ENCODE measurements at regions not wholly inside any gene's neighbourhood (a gene's known extent, or its start where the extent isn't known, plus 50 kb on each side); places are given as distances from the start of the nearest gene placed in this dataset.
"Not testable (repeated sequence)": the region's sequence is repeated elsewhere in the genome, so short reads cannot be mapped to it uniquely, and the experiment has no call there.

GRCh38 chr1:173393659-173394000 is 83.5 kb upstream of the PRDX6 start (continued):
- no peak for TF ChIP-seq NFYA (IDR thresholded peaks at IDR 0.05; ENCODE audit: borderline replicate concordance, low read depth, low read length)

- H2AFZ ChIP-seq (ENCODE audit: control insufficient read depth, low read depth, low read length); H3K9ac ChIP-seq (ENCODE audit: control insufficient read depth, insufficient read depth, low read length); in situ Hi-C loops (cut with MboI); POLR2A ChIA-PET; intact Hi-C loops (cut with micrococcal nuclease; ENCODE audit: unreplicated experiment); BruUV-seq (replicated peaks); H3K27ac ChIP-seq (ENCODE audit: control insufficient read depth, insufficient read depth); H3K4me1 ChIP-seq (ENCODE audit: control insufficient read depth, insufficient read depth, low read length); ATAC-seq; DNase-seq (ENCODE audit: low read depth, low spot score); H3K27me3 ChIP-seq (replicated peaks in 1 of 2; ENCODE audit: control insufficient read depth in 2 of 2, insufficient read depth in 2 of 2, low read length in 1 of 2); H3K4me2 ChIP-seq (ENCODE audit: control insufficient read depth, insufficient read depth); H3K9me3 ChIP-seq (replicated peaks; ENCODE audit: control insufficient read depth, insufficient read depth, low read length); H3K36me3 ChIP-seq (ENCODE audit: control insufficient read depth in 2 of 2, insufficient read depth in 2 of 2, low read length in 1 of 2); RAD21 ChIA-PET (ENCODE audit: unreplicated experiment); FAIRE-seq; H4K20me1 ChIP-seq (ENCODE audit: control insufficient read depth, insufficient read depth); H3K4me3 ChIP-seq; H3K79me2 ChIP-seq (ENCODE audit: control insufficient read depth, insufficient read depth, low read length): not testable (repeated sequence)
- SMC1A ChIA-PET (ENCODE audit: uncharacterized antibody, unreplicated experiment), result interaction anchor here (0.8 to 0.9 kb wide), 2 partner anchors 13 to 38 kb away, joined by 3 read pairs; no protein-coding TSS in a partner anchor
- CTCF ChIA-PET, result interaction anchor here (0.7 kb wide), 1 partner anchor 205 kb away, joined by 3 read pairs; no protein-coding TSS in a partner anchor
Measured at GRCh38 chr1:173394813-173395212, 82.3 kb upstream of the PRDX6 start.

DNA sequence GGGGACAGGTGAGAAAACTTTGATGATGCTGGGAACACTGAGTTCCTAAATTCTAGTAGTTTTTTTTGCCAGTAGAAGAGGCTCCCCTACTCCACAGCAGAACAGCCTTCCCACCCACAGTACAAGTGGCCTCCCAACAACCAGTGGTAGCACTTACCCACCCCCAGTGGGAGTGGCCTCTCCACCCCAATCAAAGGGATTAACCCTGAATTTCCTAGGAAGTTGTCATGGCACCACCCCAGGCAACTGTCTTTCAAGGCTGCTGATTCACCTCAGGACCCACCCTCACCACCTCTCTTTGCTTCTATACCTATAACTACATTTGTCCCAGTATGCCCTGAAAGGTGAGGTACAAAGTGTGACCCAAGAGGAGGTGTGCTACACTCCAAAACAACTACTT is 81.4 kb upstream of the PRDX6 start:
- intact Hi-C loops (cut with micrococcal nuclease; ENCODE audit: unreplicated experiment) (no loop called here), in situ Hi-C loops (cut with MboI) (no loop called here)
- ChIA-PET SMC1A (ENCODE audit: uncharacterized antibody, unreplicated experiment) (no interaction called here), CTCF (no interaction called here), RAD21 (ENCODE audit: unreplicated experiment) (no interaction called here), POLR2A (no interaction called here)
- no peak for ATAC-seq
- Histone ChIP-seq H3K9ac (ENCODE audit: control insufficient read depth, insufficient read depth, low read length) (no peak overlapping the region), H3K79me2 (ENCODE audit: control insufficient read depth, insufficient read depth, low read length) (no peaks in the 10 kb centered on the region), H3K36me3 (ENCODE audit: control insufficient read depth in 2 of 2, insufficient read depth in 2 of 2, low read length in 1 of 2) (no peaks in the 10 kb centered on the region; a peak in 1 of 4 replicates), H3K27ac (ENCODE audit: control insufficient read depth, insufficient read depth) (no peak overlapping the region), H3K9me3 (replicated peaks; ENCODE audit: control insufficient read depth, insufficient read depth, low read length) (no peaks in the 10 kb centered on the region), H3K27me3 (replicated peaks in 1 of 2; ENCODE audit: control insufficient read depth in 2 of 2, insufficient read depth in 2 of 2, low read length in 1 of 2) (no peaks in the 10 kb centered on the region), H4K20me1 (ENCODE audit: control insufficient read depth, insufficient read depth) (no peaks in the 10 kb centered on the region), H2AFZ (ENCODE audit: control insufficient read depth, low read depth, low read length) (no peak overlapping the region), H3K4me1 (ENCODE audit: control insufficient read depth, insufficient read depth, low read length) (no peaks in the 10 kb centered on the region), H3K4me2 (ENCODE audit: control insufficient read depth, insufficient read depth) (no peak overlapping the region), H3K4me3 (no peak overlapping the region)
- DNase-seq (ENCODE audit: low read depth, low spot score), result no peak
- TF ChIP-seq SREBF2 (IDR thresholded peaks at IDR 0.05; ENCODE audit: low read length), result no peak
- TF ChIP-seq FOS (IDR thresholded peaks at IDR 0.05; ENCODE audit: borderline replicate concordance, extremely low read depth, insufficient read length), result no peak
- TF ChIP-seq, protein P1, sequence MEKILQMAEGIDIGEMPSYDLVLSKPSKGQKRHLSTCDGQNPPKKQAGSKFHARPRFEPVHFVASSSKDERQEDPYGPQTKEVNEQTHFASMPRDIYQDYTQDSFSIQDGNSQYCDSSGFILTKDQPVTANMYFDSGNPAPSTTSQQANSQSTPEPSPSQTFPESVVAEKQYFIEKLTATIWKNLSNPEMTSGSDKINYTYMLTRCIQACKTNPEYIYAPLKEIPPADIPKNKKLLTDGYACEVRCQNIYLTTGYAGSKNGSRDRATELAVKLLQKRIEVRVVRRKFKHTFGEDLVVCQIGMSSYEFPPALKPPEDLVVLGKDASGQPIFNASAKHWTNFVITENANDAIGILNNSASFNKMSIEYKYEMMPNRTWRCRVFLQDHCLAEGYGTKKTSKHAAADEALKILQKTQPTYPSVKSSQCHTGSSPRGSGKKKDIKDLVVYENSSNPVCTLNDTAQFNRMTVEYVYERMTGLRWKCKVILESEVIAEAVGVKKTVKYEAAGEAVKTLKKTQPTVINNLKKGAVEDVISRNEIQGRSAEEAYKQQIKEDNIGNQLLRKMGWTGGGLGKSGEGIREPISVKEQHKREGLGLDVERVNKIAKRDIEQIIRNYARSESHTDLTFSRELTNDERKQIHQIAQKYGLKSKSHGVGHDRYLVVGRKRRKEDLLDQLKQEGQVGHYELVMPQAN (conservative IDR thresholded peaks at IDR 0.05), result no peak
- TF ChIP-seq ESRRA (IDR thresholded peaks at IDR 0.05; ENCODE audit: low read length), result no peak
- TF ChIP-seq HCFC1 (IDR thresholded peaks at IDR 0.05; ENCODE audit: low read length), result no peak
- TF ChIP-seq JUND (IDR thresholded peaks at IDR 0.05; ENCODE audit: low read depth, low read length), result no peak
- TF ChIP-seq KAT2A (conservative IDR thresholded peaks at IDR 0.05; ENCODE audit: control insufficient read depth, low read depth, low read length), result no peak
- FAIRE-seq, result no peak
- BruUV-seq (replicated peaks), result no TSS peak

All from GM12878 (cell line).